Endothelial cell of umbilical vein (primary cell): ENCODE measurements at regions not wholly inside any gene's neighbourhood (a gene's known extent, or its start where the extent isn't known, plus 50 kb on each side); places are given as distances from the start of the nearest gene placed in this dataset.

Source experiments
- BruUV-seq: library from RNA; stranded (reverse); fragments of 400-500 nt; replicated peaks from 2 replicates; lab custom pipeline; 2021; lab: Mats Ljungman, UMichigan
- CTCF ChIA-PET: fragments of 300-600, 350-600 bp; sonication (Branson Sonifier 250); formaldehyde crosslinking; loops from one replicate; lab custom pipeline; 2021; ENCODE audit warnings: antibody characterized with exemption, inconsistent platforms; lab: Charles Lee
- POLR2A ChIA-PET: fragments of 300-600, 350-600 bp; sonication (Branson Sonifier 250); formaldehyde crosslinking; loops from one replicate; lab custom pipeline; 2021; ENCODE audit warnings: antibody characterized with exemption, inconsistent platforms; lab: Charles Lee
- DNase-seq: peaks from one replicate; pipeline ENCODE4 v3.0.0-alpha.2; 2011; ENCODE audit warnings: low read depth, low spot score
- FAIRE-seq: peaks from 2 replicates; lab custom pipeline; 2011; peaks lifted over from hg19 to GRCh38; lab: Jason Lieb, UNC
- H2AFZ ChIP-seq: 2 replicates; pipeline ENCODE4 v1.6.0; 2012; ENCODE audit warnings: low read depth, low read length, control low read depth, inconsistent platforms
- H3K27ac ChIP-seq: 2 replicates; pipeline ENCODE4 v1.5.1; 2011; ENCODE audit warnings: low read depth, mild to moderate bottlenecking, control low read depth, low read length, moderate library complexity; ENCODE audit not compliant: insufficient read depth
- H3K27me3 ChIP-seq, 2 experiments: 2 replicates each; pipeline versions ENCODE4 v1.6.0 to v1.6.1; 2011; ENCODE audit warnings: low read length in 2 of 2, mixed read lengths in 1 of 2; ENCODE audit not compliant: control insufficient read depth in 2 of 2, insufficient read depth in 2 of 2
- H3K36me3 ChIP-seq, 2 experiments: 2 replicates in 1 of 2; 3 replicates in 1 of 2; pipeline ENCODE4 v1.5.1; 2011; ENCODE audit warnings: low read length in 2 of 2, mild to moderate bottlenecking in 1 of 2, moderate library complexity in 1 of 2; ENCODE audit not compliant: control insufficient read depth in 2 of 2, insufficient read depth in 2 of 2; ENCODE audit errors: extremely low read depth in 1 of 2
- H3K4me1 ChIP-seq: 3 replicates; pipeline ENCODE4 v1.5.1; 2011; ENCODE audit warnings: mild to moderate bottlenecking, low read length; ENCODE audit not compliant: control insufficient read depth, insufficient read depth; ENCODE audit errors: extremely low read depth
- H3K4me2 ChIP-seq: 2 replicates; pipeline ENCODE4 v1.6.1; 2011; ENCODE audit warnings: low read length, control low read depth, mixed read lengths; ENCODE audit not compliant: insufficient read depth
- H3K4me3 ChIP-seq, 3 experiments: fragments of 200-600 bp in 1 of 3; sonication (generic), shearing (Covaris generic) in 1 of 3; replicated peaks in 1 of 3; 2 replicates each; pipeline ENCODE4 v1.5.1; 2011 to 2016; ENCODE audit warnings: control low read depth in 3 of 3, low read length in 3 of 3, mild to moderate bottlenecking in 2 of 3, inconsistent platforms in 1 of 3, low read depth in 1 of 3, moderate library complexity in 1 of 3; ENCODE audit not compliant: insufficient read depth in 1 of 3
- H3K79me2 ChIP-seq: 2 replicates; pipeline ENCODE4 v1.6.0; 2012; ENCODE audit warnings: low read length, inconsistent platforms; ENCODE audit not compliant: control insufficient read depth, insufficient read depth
- H3K9ac ChIP-seq: replicated peaks from 2 replicates; pipeline ENCODE3; 2011; ENCODE audit warnings: low read length, control low read depth; ENCODE audit not compliant: insufficient read depth; ENCODE audit errors: extremely low read depth
- H3K9me1 ChIP-seq: replicated peaks from 3 replicates; pipeline ENCODE4 v1.6.0; 2011; ENCODE audit warnings: mild to moderate bottlenecking, low read length; ENCODE audit not compliant: control insufficient read depth, insufficient read depth; ENCODE audit errors: extremely low read depth
- H3K9me3 ChIP-seq: replicated peaks from 2 replicates; pipeline ENCODE4 v1.5.1; 2012; ENCODE audit warnings: low read length, inconsistent platforms; ENCODE audit not compliant: control insufficient read depth, insufficient read depth
- H4K20me1 ChIP-seq: replicated peaks from 2 replicates; pipeline ENCODE3; 2011; ENCODE audit warnings: mild to moderate bottlenecking, low read length; ENCODE audit not compliant: control insufficient read depth, insufficient read depth; ENCODE audit errors: extremely low read depth
- CTCF ChIP-seq, 2 donors: IDR thresholded peaks; 1 replicate in 1 of 2; 2 replicates in 1 of 2; pipeline ENCODE4 v1.5.1; 2011; ENCODE audit warnings: low read length in 2 of 2, mild to moderate bottlenecking in 2 of 2, moderate library complexity in 2 of 2, control low read depth in 1 of 2, inconsistent platforms in 1 of 2, low read depth in 1 of 2; ENCODE audit not compliant: insufficient read depth in 1 of 2; ENCODE audit errors: extremely low read depth in 1 of 2
- EZH2 ChIP-seq: IDR thresholded peaks from 2 replicates; pipeline ENCODE4 v1.6.1; 2012; ENCODE audit warnings: borderline replicate concordance, low read depth, mild to moderate bottlenecking, moderate library complexity, low read length, inconsistent platforms; ENCODE audit not compliant: severe bottlenecking
- FOS ChIP-seq: IDR thresholded peaks from 2 replicates; pipeline ENCODE4 v1.6.1; 2011; ENCODE audit warnings: mild to moderate bottlenecking, low read length, moderate library complexity, borderline replicate concordance; ENCODE audit not compliant: insufficient read depth
- GATA2 ChIP-seq: IDR thresholded peaks from 2 replicates; pipeline ENCODE4 v1.7.0; 2011; ENCODE audit warnings: low read depth, mild to moderate bottlenecking, moderate library complexity, mixed read lengths, low read length; ENCODE audit not compliant: insufficient read length, insufficient read depth
- JUN ChIP-seq: IDR thresholded peaks from 2 replicates; pipeline ENCODE4 v1.6.1; 2011; ENCODE audit warnings: borderline replicate concordance, low read depth; ENCODE audit not compliant: insufficient read length, insufficient read depth
- MAX ChIP-seq: IDR thresholded peaks from 2 replicates; pipeline ENCODE4 v1.6.1; 2011; ENCODE audit not compliant: insufficient read depth, insufficient read length
- MYC ChIP-seq: IDR thresholded peaks from one replicate; pipeline ENCODE4 v1.6.1; 2011; ENCODE audit warnings: mild to moderate bottlenecking, low read depth, low read length
- POLR2A ChIP-seq: IDR thresholded peaks from 2 replicates; pipeline ENCODE4 v1.6.1; 2012; ENCODE audit warnings: low read depth, mild to moderate bottlenecking, control low read depth, low read length
- POLR2AphosphoS5 ChIP-seq: IDR thresholded peaks from 2 replicates; pipeline ENCODE4 v1.6.1; 2012; ENCODE audit warnings: low read depth, mild to moderate bottlenecking, control low read depth, low read length, moderate library complexity; ENCODE audit not compliant: insufficient read depth
- dilution Hi-C: fragments of 300-500 bp; cut with MboI; formaldehyde crosslinking; loops from one replicate; pipeline ENCODE4 v1.15.0; 2019; ENCODE audit warnings: low sequenced_read_pairs; ENCODE audit not compliant: extremely low pct_ligation_motif_present
- intact Hi-C: fragments of 100-400 bp; cut with micrococcal nuclease; formaldehyde crosslinking; loops from one replicate; pipeline ENCODE4 v1.10.0; 2022

DNA sequence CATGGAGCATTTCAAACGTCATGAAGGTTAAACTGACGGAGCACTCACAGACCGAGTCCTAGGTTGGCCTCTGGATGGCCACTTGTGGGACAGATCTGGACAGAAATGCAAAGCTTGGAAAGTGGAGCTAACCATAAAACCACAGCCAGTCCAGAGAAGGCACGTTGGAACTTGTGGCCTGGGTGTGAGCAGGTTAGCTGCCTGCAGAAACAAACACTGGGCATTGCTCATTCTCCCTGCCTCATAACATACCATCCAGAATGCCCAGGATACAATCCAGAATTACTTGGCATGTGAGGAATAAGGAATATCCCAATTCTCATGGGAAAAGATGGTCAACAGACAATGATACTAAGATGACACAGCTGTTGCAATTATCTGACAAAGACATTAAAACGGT lies 1005.0 kb downstream of the TBC1D22A start:
- dilution Hi-C loops (no loop called here), intact Hi-C loops (no loop called here)
- Histone ChIP-seq H3K79me2 (no peaks in the 10 kb centered on the region), H4K20me1 (no peaks in the 10 kb centered on the region), H3K36me3 (no peaks in the 10 kb centered on the region), H3K4me2 (no peak overlapping the region), H3K27ac (no peak overlapping the region), H2AFZ (no peak overlapping the region), H3K4me1 (no peaks in the 10 kb centered on the region), H3K9ac (no peak overlapping the region), H3K4me3 (no peak overlapping the region), H3K9me1 (no peaks in the 10 kb centered on the region), H3K27me3 (no peaks in the 10 kb centered on the region), H3K9me3 (no peaks in the 10 kb centered on the region)
- ChIA-PET CTCF (no interaction called here), POLR2A (no interaction called here)
- no peak for TF ChIP-seq POLR2A
- TF ChIP-seq JUN, result no peak
- no peak for TF ChIP-seq EZH2
- TF ChIP-seq CTCF (IDR thresholded peaks at IDR 0.05; ENCODE audit: extremely low read depth in 1 of 2, insufficient read depth in 1 of 2, low read depth in 1 of 2, low read length in 2 of 2), result no peak
- TF ChIP-seq FOS, result no peak
- TF ChIP-seq POLR2AphosphoS5, result no peak
- TF ChIP-seq GATA2, result no peak
- TF ChIP-seq MAX, result no peak
- TF ChIP-seq MYC, result no peak
- FAIRE-seq (no peak), DNase-seq (no peak)
- no TSS peak for BruUV-seq
